T1000 (cell line): ENCODE measurements at regions not wholly inside any gene's neighbourhood (a gene's known extent, or its start where the extent isn't known, plus 50 kb on each side); places are given as distances from the start of the nearest gene placed in this dataset.
"Not testable (repeated sequence)": the region's sequence is repeated elsewhere in the genome, so short reads cannot be mapped to it uniquely, and the experiment has no call there.

ENCODE experiments used
- DNase-seq: peaks from one replicate; lab custom pipeline; 2025; ENCODE audit warnings: mixed read lengths; lab: John Stamatoyannopoulos, UW

DNA sequence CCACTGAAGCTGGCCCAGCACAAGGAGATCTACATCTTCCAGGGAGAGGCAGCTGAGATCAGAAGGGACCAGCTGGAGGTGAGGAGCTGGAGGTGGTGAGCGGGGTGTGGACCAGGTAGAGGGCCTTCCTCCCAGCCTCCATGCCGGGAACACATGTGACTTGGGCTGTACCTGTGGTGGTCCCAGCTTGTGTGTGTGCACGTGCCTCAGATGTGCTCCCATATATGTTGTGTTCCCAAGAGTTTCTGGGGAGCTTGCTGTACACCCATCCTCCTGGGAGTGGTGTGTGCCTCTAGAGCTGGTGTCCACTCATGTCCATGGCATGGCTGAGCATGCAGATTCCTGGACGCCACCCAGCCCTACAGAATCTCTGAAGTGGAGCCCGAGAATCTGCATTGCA, 183.7 kb upstream of the AKAP13 start:
- DNase-seq: not testable (repeated sequence)

GRCh38 chr15:85197582-85197981, 182.8 kb upstream of the AKAP13 start:
- DNase-seq: not testable (repeated sequence)

DNA sequence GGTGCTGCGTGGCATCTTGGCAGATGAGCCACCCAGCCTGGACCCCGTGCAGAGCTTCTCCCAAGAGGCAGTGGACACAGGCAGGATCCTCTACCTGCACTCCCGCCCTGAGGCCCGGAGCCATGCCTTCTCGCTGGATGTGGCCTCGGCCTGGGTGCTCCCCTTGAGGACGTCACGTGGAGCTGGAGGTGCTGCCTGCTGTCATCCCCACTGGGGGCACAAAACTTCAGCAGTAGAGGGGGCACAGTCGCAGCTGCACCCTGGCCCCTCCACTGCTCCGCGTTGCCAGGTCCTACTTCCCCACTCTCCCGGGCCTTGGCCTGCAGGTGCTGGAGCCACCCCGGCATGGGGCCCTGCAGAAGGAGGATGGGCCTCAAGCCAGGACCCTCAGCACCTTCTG, 182.0 kb upstream of the AKAP13 start:
- not testable (repeated sequence) for DNase-seq

DNA sequence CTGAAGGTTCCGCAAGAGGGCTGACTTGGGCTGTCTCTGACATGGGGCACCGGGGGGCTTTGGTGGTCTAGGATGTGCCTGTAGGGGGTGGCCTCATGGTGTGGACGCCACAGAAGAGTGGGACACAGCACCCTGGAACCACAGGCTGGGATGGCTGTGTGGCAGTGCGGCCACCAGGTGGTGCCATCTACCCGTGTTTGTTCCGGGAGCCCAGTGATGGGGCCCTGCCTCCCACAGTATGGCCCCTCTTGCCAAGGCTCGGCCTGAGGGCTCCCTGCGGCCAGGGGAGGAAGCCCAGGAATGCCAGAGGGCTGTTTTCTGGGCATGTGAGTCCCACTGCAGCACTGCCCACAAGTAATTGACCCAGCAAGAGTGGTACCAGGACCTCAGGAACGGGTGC, 180.2 kb upstream of the AKAP13 start:
- DNase-seq: not testable (repeated sequence)

- DNase-seq: not testable (repeated sequence)
Observed at GRCh38 chr15:85201118-85201793, 179.1 kb upstream of the AKAP13 start.

GRCh38 chr15:85204481-85204880, 175.9 kb upstream of the AKAP13 start:
- DNase-seq: not testable (repeated sequence)

GRCh38 chr15:85233791-85234325, 146.5 kb upstream of the AKAP13 start:
- not testable (repeated sequence) for DNase-seq

- DNase-seq: not testable (repeated sequence)
Observed at GRCh38 chr15:85234450-85235196, 145.8 kb upstream of the AKAP13 start.

- DNase-seq: not testable (repeated sequence)
Observed at GRCh38 chr15:85244056-85244455, 136.3 kb upstream of the AKAP13 start.

- DNase-seq: not testable (repeated sequence)
Observed at GRCh38 chr15:85250938-85251542, 129.4 kb upstream of the AKAP13 start.

GRCh38 chr15:85253196-85253915, 127.0 kb upstream of the AKAP13 start:
- not testable (repeated sequence) for DNase-seq

GRCh38 chr15:85254961-85255360, 125.4 kb upstream of the AKAP13 start:
- DNase-seq: not testable (repeated sequence)

GRCh38 chr15:85255502-85255901, 124.9 kb upstream of the AKAP13 start:
- DNase-seq: not testable (repeated sequence)

DNA sequence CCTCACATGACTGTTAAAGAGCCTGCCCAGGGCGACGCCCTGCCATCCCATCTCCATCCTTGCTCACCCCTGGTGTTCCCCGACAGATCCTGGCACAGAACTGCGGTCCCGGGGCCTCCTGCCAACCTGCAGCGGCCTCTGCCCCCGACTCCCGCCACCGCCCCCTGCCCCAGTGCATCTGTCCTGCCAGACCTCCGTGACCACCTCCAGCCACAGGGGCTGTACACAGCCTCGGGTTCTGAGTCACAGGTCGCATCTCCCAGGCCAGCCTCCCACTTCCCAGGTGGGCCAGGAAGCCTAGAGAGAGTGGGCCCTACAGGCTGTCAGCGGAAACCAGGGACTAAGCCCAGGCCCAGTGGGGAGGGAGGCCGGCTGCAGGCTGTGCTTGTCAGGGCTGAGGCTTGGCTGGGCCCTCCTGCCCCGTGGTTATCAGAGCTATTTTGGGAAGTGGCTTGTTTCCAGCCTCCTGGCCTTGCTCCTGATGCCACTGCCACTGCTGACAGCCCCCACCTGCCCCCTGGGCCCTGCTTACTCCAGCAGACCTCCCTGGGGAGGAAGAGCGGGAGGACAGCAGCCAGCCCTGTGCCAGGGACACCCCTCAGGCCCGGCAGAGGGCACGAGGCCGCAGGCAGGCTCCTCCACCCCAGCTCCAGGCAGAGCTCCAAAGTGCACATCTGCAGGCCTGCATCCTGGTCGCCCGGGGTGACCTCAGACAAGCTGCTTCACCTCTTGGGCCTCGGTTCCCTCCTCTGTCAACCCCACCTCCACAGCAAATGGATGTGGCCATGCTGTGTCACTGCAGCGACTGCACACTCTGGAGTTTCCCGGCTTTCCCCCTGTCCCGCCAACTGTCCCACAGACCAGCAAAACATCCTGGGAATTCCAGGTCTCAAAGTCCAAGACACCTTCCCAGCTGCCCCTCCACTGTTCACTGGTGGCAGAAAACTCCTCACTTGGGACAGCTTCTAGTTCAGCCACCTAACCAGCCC, 124.1 kb upstream of the AKAP13 start:
- DNase-seq: not testable (repeated sequence)

DNA sequence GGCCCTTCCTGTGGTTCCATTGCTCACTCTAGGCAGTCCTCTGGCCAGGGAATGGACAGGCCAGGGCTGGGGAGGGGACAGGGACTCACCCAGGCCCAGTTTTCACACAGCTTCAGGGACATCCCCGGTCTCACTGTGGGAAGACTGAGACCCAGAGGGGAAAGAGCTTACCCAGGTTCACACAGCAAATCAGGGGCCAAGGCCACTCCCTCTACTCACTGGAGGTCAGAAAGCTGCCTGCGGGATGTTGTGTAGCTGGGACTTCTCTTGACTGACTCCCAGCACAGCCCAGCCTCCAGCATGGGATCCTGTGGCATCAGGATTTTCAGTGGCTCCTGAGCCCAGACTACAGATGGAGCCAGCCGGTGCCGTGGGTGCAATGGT, 122.3 kb upstream of the AKAP13 start:
- DNase-seq: not testable (repeated sequence)

DNA sequence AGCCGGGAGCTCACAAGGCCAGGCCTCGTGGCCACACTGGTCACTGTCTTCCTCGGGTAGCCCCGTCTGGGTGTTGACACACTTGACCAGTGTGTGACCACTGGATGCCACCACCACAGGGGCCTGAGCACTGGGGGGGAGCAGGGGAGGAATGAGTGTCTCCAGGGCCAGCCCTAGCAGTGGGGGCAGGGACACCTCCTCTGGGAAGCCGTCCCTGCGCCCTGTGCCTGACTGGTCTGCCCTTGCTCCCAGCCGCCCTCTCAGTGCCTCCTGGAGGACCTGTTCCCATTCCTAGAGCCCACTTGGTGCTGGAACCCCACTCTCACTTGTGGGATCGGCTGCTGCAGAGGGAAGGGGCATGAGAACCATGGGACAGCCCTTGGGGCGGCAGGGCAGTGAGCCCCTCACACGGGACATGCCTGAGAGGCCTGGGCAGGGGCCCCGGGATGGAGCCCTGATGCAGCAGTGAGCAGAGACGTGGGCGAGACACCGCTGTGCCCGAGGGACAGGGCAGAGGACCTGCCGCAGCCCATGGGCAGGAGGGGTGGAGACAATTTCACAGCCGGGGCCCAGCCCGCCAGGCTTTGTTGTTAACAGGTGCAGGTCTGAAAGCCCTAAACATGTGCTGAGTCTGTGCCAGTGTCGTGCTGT, 121.7 kb upstream of the AKAP13 start:
- not testable (repeated sequence) for DNase-seq

DNA sequence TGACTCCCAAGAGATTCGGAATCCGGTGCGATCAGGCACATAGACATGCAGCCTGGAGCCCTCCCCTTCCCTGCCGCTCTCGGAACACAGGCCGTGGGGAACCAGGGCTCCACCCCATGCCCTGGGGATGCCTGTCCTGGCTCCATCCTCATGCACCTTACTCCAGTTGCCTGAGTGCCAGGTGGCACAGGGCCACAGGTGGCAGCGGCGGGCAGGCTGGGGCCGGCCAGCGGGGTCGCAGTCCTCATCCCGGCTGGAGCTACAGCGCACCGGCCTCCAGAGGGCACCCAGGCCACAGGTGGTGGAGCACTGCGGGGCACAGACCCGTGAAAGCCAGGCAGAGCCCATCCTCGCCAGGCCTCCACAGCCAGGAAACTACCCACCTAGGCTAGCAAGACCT, 119.9 kb upstream of the AKAP13 start:
- DNase-seq: not testable (repeated sequence)

GRCh38 chr15:85262461-85263055, 117.8 kb upstream of the AKAP13 start:
- DNase-seq: not testable (repeated sequence)

- not testable (repeated sequence) for DNase-seq
Observed at GRCh38 chr15:85263842-85264440, 116.5 kb upstream of the AKAP13 start.
